GM19238 (cell line): ENCODE measurements at regions not wholly inside any gene's neighbourhood (a gene's known extent, or its start where the extent isn't known, plus 50 kb on each side); places are given as distances from the start of the nearest gene placed in this dataset.
"Not testable (repeated sequence)": the region's sequence is repeated elsewhere in the genome, so short reads cannot be mapped to it uniquely, and the experiment has no call there.

Experiments used
- DNase-seq: peaks from one replicate; pipeline ENCODE4 v3.0.0; 2011; ENCODE audit warnings: low spot score; ENCODE audit not compliant: insufficient read length

DNA sequence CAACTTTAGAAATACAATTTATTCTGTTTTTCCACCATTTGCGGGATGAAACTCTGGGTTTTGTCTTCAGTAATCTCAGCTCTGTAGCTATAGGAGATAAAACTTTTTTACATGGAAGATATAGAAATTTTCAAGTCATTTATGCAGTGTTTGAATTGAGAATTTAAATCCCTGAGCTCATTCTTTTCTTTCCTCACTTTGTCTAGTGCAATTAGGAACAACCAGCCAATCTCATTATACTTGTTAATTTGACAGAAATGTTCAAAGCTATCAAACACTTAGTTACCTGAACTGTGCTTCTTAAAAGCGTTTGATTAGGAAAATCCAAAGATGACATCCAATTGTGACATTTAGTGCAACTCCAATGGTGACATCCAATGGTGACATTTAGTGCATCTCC, 1014.3 kb downstream of the SLITRK5 start:
- no peak for DNase-seq

- DNase-seq = no peak
Measured at GRCh38 chr13:88701551-88701950, 1030.4 kb downstream of the SLITRK5 start.

GRCh38 chr13:88704600-88705275, 1033.6 kb downstream of the SLITRK5 start:
- DNase-seq = no peak

- no peak for DNase-seq
Measured at GRCh38 chr13:88707646-88708045, 1036.5 kb downstream of the SLITRK5 start.

- no peak for DNase-seq
Measured at GRCh38 chr13:88717946-88718345, 1046.8 kb downstream of the SLITRK5 start.

GRCh38 chr13:88718781-88719180, 1047.6 kb downstream of the SLITRK5 start:
- no peak for DNase-seq

GRCh38 chr13:88726075-88726474, 1054.9 kb downstream of the SLITRK5 start:
- DNase-seq = no peak

GRCh38 chr13:88727236-88727635, 1056.1 kb downstream of the SLITRK5 start:
- not testable (repeated sequence) for DNase-seq

GRCh38 chr13:88729605-88730004, 1058.4 kb downstream of the SLITRK5 start:
- no peak for DNase-seq

GRCh38 chr13:88736026-88736425, 1064.9 kb downstream of the SLITRK5 start:
- DNase-seq = no peak

DNA sequence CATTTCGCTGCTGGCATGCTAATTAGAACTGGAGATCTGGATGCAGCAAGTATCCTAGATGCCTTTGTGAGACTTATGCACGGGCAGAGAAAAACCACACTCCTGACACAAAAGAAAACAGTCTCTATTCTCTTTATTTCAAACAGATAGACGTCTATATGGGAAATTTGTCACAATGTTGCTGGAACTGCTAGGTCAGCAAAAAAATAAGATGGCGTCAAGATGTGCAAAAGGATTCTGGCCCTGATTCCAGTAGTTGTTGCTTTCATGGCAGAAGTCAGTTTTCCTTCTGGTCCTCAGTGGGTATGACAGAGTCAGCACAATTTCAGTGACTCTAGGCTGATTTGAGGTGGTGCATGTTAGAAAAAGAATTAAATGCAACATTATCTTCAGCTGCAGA, 1068.0 kb downstream of the SLITRK5 start:
- no peak for DNase-seq

- DNase-seq = no peak
Measured at GRCh38 chr13:88744289-88744688, 1073.1 kb downstream of the SLITRK5 start.

- DNase-seq = no peak
Measured at GRCh38 chr13:88745011-88745410, 1073.8 kb downstream of the SLITRK5 start.

DNA sequence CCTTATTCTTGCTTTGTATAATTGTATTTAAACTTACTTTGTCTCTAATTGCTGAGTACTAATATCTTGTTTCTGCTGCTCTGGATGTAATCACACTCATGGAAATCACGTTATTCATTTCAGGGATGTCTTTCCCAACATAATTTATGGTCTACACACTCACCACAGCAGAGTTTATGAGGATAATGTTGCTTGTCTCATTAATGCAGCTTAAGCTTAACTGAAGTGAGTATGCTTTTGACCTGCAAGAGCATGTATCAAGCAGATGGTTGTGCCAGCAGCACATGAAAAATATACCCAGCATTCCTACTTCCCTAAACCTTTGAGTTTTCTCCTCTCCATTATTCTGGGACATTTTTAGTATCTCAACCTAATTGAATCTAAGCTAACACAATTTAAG, 1080.9 kb downstream of the SLITRK5 start:
- no peak for DNase-seq

DNA sequence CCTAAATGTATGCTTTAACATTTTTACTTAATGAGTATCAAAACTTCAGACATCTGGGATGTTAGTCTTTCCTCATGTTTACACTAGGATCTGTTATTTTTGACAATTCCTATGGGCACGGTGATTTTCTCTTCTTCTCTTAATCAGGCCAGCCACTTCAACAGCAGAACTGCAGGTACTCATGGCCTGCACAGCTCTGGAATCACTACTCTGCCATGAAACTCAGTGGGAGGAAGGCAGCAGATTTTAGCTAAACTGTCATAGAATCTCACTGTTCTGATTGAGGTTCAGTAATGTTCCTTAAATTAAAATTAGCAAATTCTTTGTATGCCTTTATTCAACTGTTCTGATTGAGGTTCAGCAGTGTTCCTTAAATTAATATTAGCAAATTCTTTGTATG, 1083.0 kb downstream of the SLITRK5 start:
- no peak for DNase-seq

DNA sequence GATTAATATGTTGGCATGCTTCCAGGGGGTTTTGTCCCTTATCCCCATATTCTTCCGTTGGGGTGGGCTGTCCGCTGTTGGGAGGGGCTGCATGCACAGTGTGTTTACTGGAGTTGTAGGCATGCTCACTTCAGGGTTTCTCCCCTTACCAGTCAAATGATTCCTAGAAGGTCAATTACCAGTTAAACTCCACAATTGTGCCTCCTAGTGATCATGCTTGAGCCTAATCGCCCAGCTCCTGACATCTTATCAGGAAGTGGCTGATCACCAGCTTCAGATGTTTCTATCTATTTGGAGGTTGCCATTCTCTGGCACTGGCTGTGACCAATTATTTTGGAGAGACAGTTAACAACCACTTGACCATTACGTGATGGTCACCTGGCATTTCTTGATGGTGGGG, 1090.0 kb downstream of the SLITRK5 start:
- no peak for DNase-seq

GRCh38 chr13:88764103-88764502, 1092.9 kb downstream of the SLITRK5 start:
- DNase-seq = no peak

GRCh38 chr13:88800505-88800904, 1129.3 kb downstream of the SLITRK5 start:
- no peak for DNase-seq

- no peak for DNase-seq
Measured at GRCh38 chr13:88801361-88801760, 1130.2 kb downstream of the SLITRK5 start.

- no peak for DNase-seq
Measured at GRCh38 chr13:88802886-88803285, 1131.7 kb downstream of the SLITRK5 start.

DNA sequence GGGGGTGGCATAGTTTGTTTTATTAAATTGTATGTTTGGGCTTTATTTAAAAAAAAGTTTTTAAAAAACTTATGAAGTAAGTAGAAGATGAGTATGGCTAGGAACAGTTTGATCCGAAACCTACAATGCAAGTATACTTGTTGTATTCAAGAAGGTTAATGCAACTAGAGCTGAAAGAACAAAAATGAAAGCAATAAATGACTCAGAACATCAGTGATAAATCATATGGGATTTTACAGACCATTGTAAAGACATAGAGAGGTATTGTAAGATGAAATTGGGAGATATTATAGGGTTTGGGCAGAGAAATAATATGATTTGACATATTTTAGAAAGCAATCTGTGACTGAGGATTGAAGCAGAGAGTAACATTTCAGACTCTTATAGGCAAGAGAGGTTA, 1135.3 kb downstream of the SLITRK5 start:
- DNase-seq = no peak

- DNase-seq = no peak
Measured at GRCh38 chr13:88817560-88817959, 1146.4 kb downstream of the SLITRK5 start.

DNA sequence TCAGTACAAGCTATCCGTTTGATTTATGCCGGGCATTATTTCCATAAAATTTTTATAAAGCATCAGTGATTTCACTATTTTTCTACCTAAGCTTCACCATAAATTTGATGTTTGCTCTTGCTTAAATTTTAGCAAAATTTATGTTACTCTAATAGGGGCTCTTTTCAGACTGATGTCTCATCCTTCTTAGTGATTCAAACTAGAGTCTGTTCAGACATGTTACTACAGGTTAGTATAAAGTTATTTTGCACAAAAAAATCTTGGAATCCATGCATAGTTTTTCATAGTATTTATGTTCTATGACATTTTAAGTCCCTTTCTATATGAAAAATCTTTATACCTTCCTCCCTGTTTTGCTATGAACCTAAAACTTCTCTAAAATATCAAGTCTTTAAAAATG, 1151.9 kb downstream of the SLITRK5 start:
- no peak for DNase-seq

- DNase-seq = no peak
Measured at GRCh38 chr13:88824218-88824617, 1153.0 kb downstream of the SLITRK5 start.
